ENCODE measurements at regions not wholly inside any gene's neighbourhood (a gene's known extent, or its start where the extent isn't known, plus 50 kb on each side); places are given as distances from the start of the nearest gene placed in this dataset.

- Histone ChIP-seq H3K4me3 (no peak overlapping the region), H3K27ac (no peak overlapping the region)
- peak; percentile 53 for DNase-seq (ENCODE audit: low spot score)
- no peak for TF ChIP-seq CTCF (IDR thresholded peaks at IDR 0.05)
Observed at GRCh38 chr20:23299673-23300050, 50.9 kb upstream of the NXT1 start.

GRCh38 chr20:23298926-23299672, 51.5 kb upstream of the NXT1 start:
- H3K27ac ChIP-seq = peak overlapping the region in 1 of 2 donors; percentile 66
- no peak for TF ChIP-seq CTCF (IDR thresholded peaks at IDR 0.05)

GRCh38 chr20:23298155-23298554, 52.4 kb upstream of the NXT1 start:
- no peak for TF ChIP-seq CTCF (IDR thresholded peaks at IDR 0.05)
- peak; percentile 40 for DNase-seq (ENCODE audit: low spot score)

More at GRCh38 chr20:23298926-23299672, 51.5 kb upstream of the NXT1 start:
- DNase-seq (ENCODE audit: low spot score) = peak; percentile 63
- no peak overlapping the region for H3K4me3 ChIP-seq

GRCh38 chr20:23296841-23297701, 53.5 kb upstream of the NXT1 start:
- Histone ChIP-seq H3K27ac (peak overlapping the region in 1 of 2 donors; percentile 66), H3K4me3 (no peak overlapping the region)
- TF ChIP-seq CTCF (IDR thresholded peaks at IDR 0.05) = no peak
- peak; percentile 75 for DNase-seq (ENCODE audit: low spot score)

More at GRCh38 chr20:23298155-23298554, 52.4 kb upstream of the NXT1 start:
- Histone ChIP-seq H3K27ac (peak overlapping the region in 1 of 2 donors; percentile 66), H3K4me3 (no peak overlapping the region)

GRCh38 chr20:23295934-23296333, 54.7 kb upstream of the NXT1 start:
- DNase-seq (ENCODE audit: low spot score) = peak; percentile 68
- Histone ChIP-seq H3K27ac (peak overlapping the region in 1 of 2 donors; percentile 45), H3K4me3 (no peak overlapping the region)
- TF ChIP-seq CTCF (IDR thresholded peaks at IDR 0.05) = no peak

- Histone ChIP-seq H3K27ac (peak overlapping the region in 1 of 2 donors; percentile 78), H3K4me3 (no peak overlapping the region)
- no peak for TF ChIP-seq CTCF (IDR thresholded peaks at IDR 0.05)
- peak; percentile 41 for DNase-seq (ENCODE audit: low spot score)
Observed at GRCh38 chr20:23294671-23295070, 55.9 kb upstream of the NXT1 start.

Data from coronary artery (tissue), 2 donors.